ENCODE measurements at regions not wholly inside any gene's neighbourhood (a gene's known extent, or its start where the extent isn't known, plus 50 kb on each side); places are given as distances from the start of the nearest gene placed in this dataset.

- TF ChIP-seq CTCF (IDR thresholded peaks at IDR 0.05; ENCODE audit: low read depth, low read length, missing control alignments) = no peak
- no peak for DNase-seq (ENCODE audit: low read depth)
- no peak overlapping the region for H3K4me3 ChIP-seq (ENCODE audit: low read depth, low read length)
Observed at GRCh38 chr13:72120632-72121031, 253.6 kb upstream of the DACH1 start.

GRCh38 chr13:72113931-72114330 lies 246.9 kb upstream of the DACH1 start:
- no peak for TF ChIP-seq CTCF (IDR thresholded peaks at IDR 0.05; ENCODE audit: low read depth, low read length, missing control alignments)
- H3K4me3 ChIP-seq (ENCODE audit: low read depth, low read length) = no peak overlapping the region
- no peak for DNase-seq (ENCODE audit: low read depth)

- no peak overlapping the region for H3K4me3 ChIP-seq (ENCODE audit: low read depth, low read length)
- no peak for TF ChIP-seq CTCF (IDR thresholded peaks at IDR 0.05; ENCODE audit: low read depth, low read length, missing control alignments)
- DNase-seq (ENCODE audit: low read depth) = no peak
Observed at GRCh38 chr13:72113076-72113475, 246.1 kb upstream of the DACH1 start.

DNA sequence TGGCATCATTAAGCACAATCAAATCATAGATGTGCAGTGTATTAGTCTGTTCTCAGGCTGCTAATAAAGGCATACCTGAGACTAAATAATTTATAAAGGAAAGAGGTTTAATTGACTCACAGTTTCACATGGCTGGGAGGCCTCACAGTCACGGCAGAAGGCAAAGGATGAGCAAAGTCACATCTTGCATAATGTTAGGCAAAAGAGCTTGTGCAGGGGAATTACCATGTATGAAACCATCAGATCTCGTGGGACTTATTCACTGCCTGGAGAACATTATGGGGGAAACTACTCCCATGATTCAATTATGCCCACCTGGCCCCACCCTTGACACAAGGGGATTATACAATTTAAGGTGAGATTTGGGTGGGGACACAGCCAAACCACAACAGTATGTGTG lies 245.2 kb upstream of the DACH1 start:
- no peak for TF ChIP-seq CTCF (IDR thresholded peaks at IDR 0.05; ENCODE audit: low read depth, low read length, missing control alignments)
- H3K4me3 ChIP-seq (ENCODE audit: low read depth, low read length) = no peak overlapping the region
- no peak for DNase-seq (ENCODE audit: low read depth)

GRCh38 chr13:72109863-72110262 lies 242.9 kb upstream of the DACH1 start:
- DNase-seq (ENCODE audit: low read depth) = no peak
- no peak for TF ChIP-seq CTCF (IDR thresholded peaks at IDR 0.05; ENCODE audit: low read depth, low read length, missing control alignments)
- no peak overlapping the region for H3K4me3 ChIP-seq (ENCODE audit: low read depth, low read length)

GRCh38 chr13:72104656-72105180 lies 237.7 kb upstream of the DACH1 start:
- DNase-seq (ENCODE audit: low read depth) = no peak
- TF ChIP-seq CTCF (IDR thresholded peaks at IDR 0.05; ENCODE audit: low read depth, low read length, missing control alignments) = no peak

GRCh38 chr13:72101768-72102400 lies 234.9 kb upstream of the DACH1 start:
- H3K4me3 ChIP-seq (ENCODE audit: low read depth, low read length) = no peak overlapping the region
- DNase-seq (ENCODE audit: low read depth) = no peak
- no peak for TF ChIP-seq CTCF (IDR thresholded peaks at IDR 0.05; ENCODE audit: low read depth, low read length, missing control alignments)

More at GRCh38 chr13:72104656-72105180, 237.7 kb upstream of the DACH1 start:
- H3K4me3 ChIP-seq (ENCODE audit: low read depth, low read length) = no peak overlapping the region
